ENCODE measurements at regions not wholly inside any gene's neighbourhood (a gene's known extent, or its start where the extent isn't known, plus 50 kb on each side); places are given as distances from the start of the nearest gene placed in this dataset.
"Not testable (repeated sequence)": the region's sequence is repeated elsewhere in the genome, so short reads cannot be mapped to it uniquely, and the experiment has no call there.

DNA sequence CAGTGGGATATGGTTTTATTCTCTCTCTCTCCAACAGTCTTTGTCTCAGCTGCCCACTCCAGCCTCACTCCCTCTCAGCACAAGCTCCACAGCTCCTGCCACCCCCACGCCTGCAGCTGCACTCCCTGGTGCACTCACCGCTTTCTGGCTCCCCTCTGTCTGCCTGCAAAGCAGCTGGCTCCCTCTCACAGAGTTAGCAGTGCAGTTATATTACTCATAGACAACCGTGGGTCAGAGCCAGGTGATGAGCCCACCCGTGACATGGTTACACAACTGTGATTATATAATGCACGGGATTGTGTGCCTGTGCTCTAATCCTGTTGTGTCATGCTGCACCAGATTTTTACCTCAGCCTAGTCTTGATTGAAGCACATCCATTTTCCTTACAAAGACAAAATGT lies 276.9 kb upstream of the CHAC2 start:
- DNase-seq (ENCODE audit: low spot score) = no peak

DNA sequence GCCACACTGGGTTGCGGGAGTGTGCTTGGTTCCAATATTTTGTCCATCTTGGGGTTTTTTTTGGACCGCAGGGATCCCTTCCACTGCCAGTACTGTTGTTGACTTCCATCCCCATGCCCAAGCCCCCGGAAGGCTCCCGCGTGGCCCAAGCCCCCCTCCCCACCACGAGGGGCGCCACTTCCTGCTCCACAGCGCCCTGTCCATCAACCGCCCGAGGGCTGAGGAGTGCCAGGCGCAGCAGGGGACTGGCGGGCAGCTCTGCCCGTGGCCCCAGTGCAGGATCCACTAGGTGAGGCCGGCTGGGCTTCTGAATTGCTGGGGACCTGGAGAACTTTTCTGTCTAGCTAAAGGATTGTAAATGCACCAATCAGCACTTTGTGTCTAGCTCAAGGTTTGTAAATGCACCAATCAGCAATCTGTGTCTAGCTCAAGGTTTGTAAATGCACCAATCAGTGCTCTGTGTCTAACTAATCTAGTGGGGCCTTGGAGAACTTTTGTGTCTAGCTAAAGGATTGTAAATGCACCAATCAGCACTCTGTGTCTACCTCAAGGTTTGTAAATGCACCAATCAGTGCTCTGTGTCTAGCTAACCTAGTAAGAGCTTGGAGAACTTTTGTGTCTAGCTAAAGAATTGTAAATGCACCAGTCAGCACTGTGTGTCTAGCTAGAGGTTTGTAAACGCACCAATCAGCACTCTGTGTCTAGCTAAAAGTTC lies 281.3 kb upstream of the CHAC2 start:
- DNase-seq (ENCODE audit: low spot score) = not testable (repeated sequence)

DNA sequence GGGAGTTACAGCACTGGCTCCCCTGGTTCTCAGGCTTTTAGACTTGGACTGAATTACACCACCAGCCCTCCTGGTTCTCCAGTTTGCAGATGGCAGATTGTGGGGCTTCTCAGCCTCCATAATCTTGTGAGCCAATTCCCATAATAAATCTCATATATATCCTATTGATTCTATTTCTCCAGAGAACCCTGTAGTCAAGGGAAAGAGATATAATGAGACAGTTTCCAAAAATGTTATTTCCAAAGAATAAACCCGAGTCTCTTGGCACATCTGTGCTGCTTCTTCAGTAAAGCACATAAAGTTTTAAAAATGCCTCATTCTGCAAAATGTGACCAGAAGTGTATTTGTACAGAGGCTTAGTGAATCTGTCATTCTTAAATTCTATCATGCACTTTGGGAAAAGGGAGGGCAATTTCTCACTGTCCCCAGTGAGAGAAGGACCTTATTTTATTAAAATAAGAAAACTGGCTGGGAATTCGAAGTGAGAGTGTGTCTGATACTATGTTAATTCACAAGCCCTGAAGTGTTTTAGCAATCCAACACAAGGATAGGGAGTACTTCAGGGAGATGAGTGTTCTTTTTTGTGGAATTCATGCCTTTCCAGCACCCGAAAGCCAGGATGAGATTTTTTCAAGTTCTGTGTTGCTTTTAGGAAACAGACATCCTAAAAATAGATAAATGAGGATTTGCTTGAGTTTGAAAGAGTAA lies 282.4 kb upstream of the CHAC2 start:
- no peak for DNase-seq (ENCODE audit: low spot score)

DNA sequence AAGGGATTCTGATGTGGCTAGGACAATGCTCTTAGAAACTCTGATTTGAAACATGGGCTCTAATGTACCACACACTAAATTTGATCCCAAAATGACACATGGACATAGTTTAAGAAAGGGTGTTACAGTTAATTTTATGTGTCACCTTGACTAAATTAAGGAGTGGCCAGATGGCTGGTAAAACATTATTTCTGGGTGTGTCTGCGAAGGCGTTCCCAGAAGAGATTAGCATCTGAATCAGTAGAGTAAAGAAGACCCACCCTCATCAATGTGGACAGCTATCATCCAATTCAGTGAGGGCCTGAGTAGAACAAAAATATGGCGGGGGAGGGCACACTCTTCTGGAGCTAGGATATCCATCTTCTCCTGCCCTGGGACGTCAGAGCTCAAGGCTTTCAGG lies 283.1 kb upstream of the CHAC2 start:
- no peak for DNase-seq (ENCODE audit: low spot score)

DNA sequence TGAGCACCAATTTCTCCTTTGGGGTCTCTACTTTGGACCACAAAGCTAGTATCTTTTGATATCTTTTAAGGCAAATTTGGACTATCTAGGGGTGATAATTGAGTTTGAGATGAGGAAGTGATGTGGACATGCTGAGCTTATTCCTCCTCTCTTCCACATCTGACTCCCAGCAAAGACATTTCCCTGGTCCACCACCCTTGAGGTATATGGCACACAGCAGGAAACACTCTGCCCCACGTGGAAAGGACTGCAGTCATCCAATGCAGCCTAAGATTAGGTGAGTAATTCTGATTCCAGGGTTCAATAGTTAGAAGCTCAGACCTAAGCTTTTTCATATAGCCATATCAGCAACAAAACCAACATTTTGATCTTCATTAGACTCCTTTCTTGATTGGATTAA lies 290.1 kb upstream of the CHAC2 start:
- no peak for DNase-seq (ENCODE audit: low spot score)

DNA sequence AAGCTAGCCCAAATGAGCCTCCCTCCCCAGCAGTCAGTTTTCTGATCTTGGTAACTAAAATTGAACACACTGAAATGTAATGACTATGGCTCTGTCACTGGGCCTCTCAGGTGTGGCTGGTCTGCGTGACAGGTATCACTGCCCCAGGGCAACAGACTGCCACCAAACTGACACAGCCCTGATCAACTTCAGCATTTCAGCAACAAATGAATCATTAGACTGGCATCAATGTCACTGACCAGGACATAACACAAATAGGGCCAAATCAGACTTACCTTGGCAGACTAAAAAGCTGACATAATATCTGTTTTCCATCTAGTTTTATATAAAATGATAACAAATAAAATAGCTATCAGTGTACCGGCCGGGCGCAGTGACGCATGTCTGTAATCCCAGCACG lies 290.8 kb upstream of the CHAC2 start:
- DNase-seq (ENCODE audit: low spot score) = no peak

DNA sequence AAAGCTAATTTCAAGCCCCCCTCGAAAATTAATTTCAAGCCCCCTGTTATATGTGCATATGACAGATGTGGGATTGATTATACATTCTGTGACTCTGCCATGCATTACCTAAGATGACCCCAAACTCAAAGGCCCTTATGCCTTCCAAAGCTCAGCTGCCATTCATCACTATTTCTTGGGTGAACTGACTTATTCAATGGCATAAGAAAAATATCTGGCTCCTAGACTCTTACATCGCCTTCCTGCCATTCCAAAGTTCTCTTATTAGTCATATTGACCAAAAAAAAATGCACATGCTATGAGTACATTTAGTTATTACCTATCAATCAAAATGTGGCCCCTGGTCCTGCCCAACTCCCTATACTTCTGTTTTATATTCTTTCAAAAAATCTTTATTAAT lies 291.8 kb upstream of the CHAC2 start:
- no peak for DNase-seq (ENCODE audit: low spot score)

DNA sequence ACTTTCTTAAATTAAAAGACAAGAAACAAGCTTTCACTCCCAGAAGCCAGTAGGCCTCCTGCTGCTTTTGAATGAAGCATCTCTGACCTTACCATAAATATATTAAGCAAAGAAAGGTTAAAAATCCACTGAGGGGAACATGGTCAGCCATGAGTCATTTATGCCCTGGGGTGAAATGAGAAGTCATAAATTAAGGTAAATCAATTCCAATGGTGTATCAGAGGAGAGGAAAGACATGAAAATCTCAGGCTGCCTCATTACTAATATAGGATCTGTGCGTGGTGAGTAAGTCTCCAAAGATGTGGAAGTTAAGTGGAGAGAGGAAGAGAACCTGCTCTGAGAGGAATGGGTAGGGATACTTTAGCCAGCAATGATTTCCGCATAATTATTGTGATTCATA lies 292.3 kb upstream of the CHAC2 start:
- DNase-seq (ENCODE audit: low spot score) = peak; percentile 67

DNA sequence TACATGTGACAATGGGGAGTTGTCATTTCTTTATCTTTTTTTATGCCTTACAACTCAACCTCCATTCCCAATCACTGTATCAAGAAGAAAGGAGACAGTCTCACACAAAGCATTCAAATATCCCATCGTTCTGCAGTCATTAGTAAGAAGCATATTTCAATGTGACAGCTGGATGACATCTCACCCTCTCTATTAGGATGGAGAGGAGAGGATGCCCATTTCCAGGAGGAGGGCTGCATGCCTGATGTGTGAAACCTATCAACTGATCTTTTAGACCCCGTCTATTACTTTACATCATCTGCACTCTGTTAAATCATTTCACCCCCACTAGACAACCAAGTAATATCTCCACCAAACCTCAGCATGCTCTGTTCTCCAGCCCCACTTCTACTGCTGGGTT lies 292.7 kb upstream of the CHAC2 start:
- DNase-seq (ENCODE audit: low spot score) = no peak

DNA sequence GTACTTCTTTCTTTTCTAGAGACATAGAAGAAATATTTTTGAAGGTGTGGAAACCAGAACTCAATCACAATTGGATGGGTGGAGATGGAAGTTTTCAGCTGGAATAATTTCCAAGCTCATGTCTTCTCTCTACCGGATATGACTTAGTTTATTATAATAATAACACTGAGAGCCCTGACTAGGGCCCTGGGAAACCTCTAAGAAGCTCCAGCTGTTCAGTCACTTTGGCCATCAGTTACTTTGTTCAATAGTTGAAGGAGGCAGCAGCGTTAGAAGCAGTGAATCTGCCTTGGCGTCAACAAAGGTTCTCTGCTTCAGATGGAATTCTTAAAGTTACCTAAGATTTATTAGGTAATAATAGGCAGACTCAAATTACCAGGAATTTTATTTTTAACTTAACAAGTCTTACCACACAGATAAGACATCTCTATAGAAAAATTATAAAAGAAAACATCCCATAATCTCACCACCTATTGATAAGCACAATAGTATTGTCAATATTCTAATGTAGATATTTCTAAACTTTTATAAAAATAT lies 293.8 kb upstream of the CHAC2 start:
- no peak for DNase-seq (ENCODE audit: low spot score)

DNA sequence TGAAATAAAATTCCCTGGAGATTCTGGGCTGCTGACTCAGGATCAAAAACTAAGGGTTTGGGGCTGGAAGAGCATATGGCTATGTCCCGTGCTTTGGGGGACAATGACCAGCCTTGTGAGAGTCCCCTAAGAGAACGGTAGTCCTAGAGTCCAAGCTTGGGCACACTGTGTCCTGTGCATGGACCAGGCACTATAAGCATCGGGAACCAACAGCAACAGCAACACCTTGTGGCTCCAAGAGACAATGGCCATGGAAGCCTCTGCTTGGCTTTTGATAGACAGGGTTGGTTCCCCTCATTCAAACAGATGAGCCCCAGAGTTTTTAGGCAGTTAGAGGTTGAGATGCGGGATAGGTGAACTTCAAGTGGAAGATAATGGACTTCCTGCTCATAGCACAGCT lies 294.4 kb upstream of the CHAC2 start:
- peak; percentile 17 for DNase-seq (ENCODE audit: low spot score)

DNA sequence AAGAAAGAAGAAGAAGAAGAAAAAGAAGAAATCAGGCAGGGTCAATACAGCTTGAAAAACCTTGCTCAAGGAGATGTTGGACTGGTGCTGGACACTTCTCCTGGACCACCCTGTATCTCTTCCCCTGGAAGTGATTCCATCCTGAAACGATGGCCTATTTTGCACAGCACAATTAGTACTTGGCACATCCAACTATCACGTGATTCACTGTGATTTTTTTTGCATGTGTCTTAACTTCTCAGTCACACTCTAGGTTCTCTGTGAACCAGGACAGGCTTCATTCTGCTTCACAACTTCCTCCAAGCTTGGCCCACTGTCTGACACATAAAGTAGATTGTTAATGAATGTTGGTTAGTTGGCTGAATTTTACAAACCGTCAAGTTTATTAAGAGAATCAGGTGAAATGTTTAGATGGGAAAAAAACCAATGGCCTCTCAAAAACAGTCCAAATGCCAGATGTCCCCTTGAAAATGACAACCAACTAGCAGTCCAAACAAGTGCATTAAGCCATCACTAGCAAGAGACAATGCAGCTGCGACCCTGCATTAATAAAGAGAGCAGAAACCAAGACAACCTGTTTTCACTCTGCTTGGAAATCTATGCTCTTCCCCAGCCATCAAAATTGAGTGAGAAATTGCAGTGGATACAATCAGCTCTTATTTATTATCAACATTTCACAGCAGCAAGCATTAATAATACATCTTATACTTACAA lies 300.0 kb upstream of the CHAC2 start:
- no peak for DNase-seq (ENCODE audit: low spot score)

DNA sequence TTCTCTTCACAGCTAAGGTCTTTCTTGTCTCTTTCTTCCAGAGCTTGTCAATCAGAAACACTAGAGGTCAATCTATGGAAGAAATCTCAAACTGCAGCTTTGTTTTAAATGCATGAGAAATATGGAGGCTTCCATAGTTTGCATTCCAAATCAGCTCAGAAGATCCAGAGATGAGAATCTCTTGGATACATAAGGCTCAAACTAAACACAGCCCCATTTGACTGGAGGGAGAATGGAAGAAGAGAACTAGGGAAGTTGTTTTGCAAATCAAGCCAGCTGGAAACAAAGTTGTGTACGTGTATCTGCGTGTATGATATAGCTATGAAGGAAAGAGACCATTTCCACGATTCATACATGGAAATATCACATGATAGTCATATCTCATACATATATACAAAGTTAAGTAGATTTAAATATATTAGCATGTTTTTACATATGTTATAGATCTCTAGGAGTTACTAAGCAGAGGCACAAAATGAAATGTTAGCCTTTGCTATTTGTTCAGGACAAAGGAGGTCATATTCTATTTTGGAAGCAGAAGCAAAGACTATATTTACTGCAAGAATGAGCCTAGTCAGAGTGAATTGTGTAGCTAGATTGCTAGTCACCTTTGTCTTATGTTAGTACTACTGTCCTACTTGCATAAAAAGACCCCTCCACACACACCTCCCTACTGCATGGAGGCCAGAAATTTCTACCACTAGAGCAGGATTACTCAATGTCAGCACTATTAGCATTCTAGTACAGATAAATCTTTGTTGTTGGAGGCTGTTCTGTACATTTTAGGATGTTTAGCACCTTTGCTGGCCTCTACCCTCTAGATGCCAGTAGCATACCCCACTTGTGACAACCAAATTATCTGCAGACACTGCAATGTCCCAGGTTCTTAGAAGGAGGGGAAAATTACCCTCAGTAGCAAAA lies 303.5 kb upstream of the CHAC2 start:
- no peak for DNase-seq (ENCODE audit: low spot score)

DNA sequence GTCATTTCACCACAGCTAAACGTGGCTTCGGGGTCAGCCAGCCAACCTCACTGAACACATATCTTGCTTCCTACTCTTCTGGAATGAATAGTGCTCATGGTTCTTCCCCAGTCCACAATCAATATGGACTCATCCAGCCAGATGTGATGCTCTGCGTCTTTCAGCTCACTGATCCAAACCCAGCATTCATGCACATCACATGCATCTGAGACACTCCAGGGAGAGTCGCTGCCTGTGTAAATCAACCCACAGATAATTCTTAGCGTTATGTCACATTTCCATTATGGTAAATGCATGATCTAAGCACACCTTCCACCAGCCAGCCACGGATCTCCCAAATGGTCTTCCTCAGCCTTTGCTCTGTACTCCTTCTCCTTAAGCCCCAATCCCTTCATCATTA lies 306.7 kb upstream of the CHAC2 start:
- DNase-seq (ENCODE audit: low spot score) = no peak

DNA sequence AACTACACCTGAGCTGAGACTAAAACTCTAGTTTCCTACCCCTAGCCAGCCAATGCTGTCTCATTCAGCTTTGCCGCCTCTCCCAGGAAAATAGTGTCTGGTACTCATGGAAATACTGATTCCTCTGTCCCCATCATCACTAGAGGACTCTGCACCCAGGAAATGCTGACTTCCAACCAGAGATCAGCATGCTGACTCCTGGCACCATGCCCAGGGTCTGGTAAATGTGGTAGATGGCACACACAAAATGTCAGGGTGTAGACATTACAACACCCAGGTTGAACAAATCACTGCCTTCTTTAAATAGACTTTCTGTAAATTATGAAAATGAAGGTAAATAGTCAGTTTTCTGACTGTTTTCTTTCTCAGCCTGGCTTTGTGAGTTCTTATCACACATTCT lies 307.3 kb upstream of the CHAC2 start:
- DNase-seq (ENCODE audit: low spot score) = no peak

DNA sequence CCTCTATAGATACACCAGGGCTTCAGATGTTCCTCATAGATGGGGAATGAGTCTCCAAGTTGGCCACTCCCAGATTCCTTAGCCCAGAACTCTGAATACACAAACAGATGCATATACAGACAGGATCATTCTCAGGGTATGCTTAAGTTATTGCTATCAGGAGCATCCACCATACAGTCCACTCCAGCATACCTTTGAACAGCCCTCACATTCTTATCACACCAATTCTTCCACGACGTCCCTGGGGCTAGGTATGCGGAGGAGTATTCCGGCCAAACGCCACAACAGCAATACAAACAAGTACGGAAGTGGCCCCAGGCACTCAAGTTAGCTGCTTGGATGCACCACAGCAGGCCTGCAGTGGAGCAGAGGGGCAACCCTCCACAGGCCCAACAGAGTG lies 312.5 kb upstream of the CHAC2 start:
- no peak for DNase-seq (ENCODE audit: low spot score)

DNA sequence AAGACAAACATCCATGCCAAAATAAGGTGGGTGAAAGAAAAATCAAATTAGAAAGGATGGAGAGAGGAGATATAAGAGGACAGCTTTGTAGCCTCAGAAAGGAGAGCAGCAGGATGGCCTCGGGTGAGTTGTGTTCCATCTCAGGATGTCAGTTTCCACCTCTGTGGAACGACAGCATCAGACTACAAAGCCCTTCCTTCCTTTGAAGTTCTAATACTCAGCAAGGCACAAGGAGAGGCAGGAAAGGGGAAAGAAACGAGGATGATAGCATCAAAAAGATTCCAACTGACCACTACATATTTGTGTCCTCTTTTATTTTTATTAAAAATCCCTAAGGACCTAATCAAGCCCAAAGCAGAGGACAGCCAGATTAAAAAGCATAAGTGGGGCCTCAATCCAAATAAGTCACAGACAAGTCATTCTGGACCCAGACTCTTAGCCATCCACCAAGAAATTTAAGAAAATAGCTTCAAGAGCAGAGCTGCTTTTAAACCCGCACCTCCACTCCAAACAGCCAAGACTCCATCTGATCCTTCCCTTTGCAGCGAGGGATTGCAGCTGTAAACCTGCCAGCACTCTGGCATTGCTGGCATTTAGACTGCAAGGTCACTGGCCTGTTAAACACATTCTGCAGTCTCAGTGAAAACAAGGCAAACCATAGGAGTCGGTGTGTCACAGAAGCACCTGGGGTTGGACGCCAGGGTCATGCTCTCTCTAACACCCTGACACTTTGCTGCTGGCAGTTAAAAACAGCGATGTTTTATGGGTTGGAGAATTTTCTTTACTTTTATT lies 314.5 kb upstream of the CHAC2 start:
- DNase-seq (ENCODE audit: low spot score) = no peak

DNA sequence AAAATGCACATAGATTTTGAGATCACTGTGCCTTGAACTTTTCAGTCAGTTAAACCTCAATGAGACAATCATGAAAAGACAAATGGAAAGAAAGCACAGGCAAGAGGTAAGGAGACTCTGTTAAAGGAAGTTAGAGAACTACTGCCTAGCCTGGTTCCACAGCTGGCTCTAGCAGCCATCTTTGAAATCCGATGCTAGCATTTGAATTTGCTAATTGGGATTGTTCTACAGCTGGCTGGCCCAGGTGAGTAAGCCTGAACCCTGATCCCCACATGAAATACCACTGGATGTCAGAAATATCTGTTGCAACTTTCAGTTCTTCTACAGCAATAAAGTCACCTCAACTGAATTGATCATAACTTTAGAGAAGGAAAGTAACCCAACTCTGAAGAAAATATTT lies 315.2 kb upstream of the CHAC2 start:
- DNase-seq (ENCODE audit: low spot score) = no peak

DNA sequence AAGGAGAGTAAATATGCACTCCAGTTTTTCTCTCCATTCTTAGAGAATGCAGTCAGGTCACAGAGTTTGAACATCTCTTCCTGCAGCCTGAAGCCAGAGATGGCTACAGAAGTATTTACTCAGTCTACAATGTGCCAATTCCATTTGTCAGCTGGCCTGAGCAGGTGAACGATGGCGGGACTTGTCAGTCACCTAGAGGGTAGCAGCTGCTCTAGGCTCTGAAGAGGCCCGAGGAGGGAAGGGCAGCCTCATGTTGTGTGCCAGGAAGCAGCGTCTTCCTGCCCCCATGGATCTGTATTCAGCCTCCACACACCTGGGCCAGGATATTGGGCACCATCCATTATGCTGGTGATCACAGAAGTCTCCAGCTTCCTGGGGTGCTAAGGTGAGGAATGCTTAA lies 316.7 kb upstream of the CHAC2 start:
- no peak for DNase-seq (ENCODE audit: low spot score)

DNA sequence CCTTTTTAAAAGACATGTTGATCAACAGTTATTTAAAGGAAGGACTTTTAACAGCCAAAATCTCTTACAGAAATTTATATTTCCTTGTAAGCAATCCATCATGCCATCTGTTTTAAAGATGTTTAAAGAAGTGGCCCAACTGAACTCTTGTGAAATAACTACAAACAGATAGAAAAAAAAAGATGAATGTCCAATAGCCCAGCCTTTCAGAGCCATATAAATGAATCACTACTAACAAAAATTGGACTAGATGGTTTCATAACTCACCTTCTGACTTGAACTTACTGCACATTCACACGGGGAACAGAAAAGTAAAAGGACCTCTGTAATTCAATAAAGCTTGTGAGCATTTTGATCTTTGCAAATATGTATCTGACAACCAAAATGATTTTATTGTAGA lies 319.0 kb upstream of the CHAC2 start:
- no peak for DNase-seq (ENCODE audit: low spot score)

DNA sequence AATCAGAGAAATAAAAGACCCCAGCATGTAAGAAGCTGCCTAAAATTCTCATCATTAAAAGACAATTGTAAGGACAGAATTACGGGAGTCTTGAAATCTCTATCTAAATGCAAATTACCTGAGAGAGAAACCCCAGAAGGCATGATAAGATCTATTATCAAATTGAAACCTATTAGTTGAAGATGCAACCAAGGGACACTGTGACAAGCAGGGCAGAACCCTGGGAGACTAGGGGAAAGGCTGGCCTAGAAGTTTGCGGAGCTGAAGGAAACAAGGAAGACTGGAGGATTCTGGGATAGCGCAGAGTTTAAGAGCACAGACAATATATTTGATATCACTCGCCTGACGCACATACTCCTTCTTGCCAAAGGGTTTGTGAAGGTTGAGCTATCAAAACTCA lies 319.5 kb upstream of the CHAC2 start:
- DNase-seq (ENCODE audit: low spot score) = no peak
